HTR-8/SVneo (cell line): ENCODE measurements at regions not wholly inside any gene's neighbourhood (a gene's known extent, or its start where the extent isn't known, plus 50 kb on each side); places are given as distances from the start of the nearest gene placed in this dataset.

Experiments used
- DNase-seq: peaks from one replicate; pipeline ENCODE4 v3.0.0; 2011; ENCODE audit warnings: low spot score, mixed read lengths; ENCODE audit not compliant: insufficient read length
- FAIRE-seq: peaks from 2 replicates; lab custom pipeline; 2011; peaks lifted over from hg19 to GRCh38; lab: Jason Lieb, UNC

DNA sequence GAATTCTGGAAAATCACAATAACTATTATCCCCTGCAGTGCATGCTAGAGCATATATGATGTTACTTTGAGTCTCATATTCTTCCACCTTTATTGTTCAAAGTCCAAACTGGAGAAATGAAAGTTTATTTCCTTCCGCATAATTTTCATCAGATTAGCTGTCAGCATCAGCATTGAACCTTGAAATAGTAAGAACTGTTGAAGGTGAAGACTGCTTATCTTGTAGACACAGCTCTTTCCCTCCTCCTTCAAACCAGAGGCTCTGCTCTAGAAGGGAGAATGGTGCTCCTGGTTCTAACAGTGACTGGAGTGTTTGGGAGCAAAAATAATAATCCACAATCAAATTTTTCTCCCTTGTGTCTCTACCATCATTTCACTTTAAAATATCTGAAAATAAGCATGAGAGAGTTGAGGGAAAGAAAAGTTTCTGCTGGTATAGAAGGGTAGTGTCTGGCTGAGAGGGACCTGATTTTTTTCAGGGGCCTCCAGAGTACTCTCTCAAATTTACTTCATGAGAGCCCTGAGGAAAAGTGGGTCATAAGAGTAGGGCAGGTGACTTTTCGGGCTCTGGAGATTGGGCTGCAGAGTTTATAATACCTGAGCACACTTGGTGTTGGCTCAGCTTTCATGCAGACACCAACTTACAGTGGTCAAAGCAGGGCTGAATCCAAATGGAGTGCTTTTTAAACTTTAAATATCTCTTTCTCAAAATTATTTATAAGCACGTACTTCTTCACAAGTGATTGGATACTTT, 170.4 kb downstream of the ZDHHC21 start:
- no peak for FAIRE-seq
- no peak for DNase-seq

DNA sequence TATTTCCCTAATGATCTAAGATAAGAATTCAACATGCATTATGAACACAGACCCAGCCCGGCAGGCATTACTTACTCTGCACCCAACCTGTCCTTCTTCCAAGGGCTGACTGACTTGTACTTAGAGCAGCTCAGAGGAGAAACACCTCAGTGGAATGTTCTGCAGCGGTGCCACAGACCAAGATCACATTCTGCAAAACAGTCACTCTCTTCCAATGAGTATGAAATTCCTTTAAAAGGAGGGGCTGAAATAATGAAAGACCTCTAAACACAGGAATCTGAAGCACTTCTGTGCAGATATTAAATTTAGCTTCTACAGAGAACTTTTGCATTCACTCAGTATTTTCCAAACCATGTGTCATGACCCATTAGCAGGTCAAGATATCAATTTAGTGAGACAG, 172.9 kb downstream of the ZDHHC21 start:
- DNase-seq (no peak), FAIRE-seq (no peak)

DNA sequence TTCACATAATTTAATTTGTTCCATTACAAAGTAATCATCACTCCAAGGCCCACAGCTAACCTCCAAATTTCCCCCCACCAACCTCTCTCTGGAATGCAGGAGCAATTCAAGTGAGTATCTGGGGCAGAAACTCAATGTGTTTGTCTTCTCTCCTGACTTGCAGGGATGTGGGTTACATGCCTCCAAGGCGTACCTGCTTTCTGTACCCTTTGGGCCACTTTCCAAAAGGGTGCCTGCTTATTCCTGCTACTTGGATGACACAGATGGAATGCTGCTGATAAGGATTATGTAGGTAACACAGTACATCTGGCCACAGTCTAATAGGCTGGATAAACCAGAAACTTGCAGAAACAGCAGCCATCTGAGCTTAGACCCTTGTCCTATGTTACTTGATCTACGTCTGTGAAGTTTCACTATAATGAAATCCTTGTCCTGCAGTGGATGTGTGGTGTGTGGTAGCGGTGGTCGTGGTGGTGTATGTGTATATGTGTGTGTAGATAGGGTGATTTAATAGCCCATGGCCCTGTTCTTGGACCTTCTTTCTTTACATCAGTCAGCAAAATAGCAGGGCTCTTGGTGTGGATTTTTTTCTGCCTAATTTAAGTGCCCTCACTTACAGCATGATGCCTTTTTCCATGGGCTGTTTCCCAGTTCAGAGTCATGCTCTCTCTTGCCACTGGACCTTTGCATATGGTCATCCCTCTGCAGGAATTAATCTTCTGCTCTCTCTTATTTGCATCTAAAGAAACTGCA, 175.9 kb downstream of the ZDHHC21 start:
- FAIRE-seq (no peak), DNase-seq (no peak)

DNA sequence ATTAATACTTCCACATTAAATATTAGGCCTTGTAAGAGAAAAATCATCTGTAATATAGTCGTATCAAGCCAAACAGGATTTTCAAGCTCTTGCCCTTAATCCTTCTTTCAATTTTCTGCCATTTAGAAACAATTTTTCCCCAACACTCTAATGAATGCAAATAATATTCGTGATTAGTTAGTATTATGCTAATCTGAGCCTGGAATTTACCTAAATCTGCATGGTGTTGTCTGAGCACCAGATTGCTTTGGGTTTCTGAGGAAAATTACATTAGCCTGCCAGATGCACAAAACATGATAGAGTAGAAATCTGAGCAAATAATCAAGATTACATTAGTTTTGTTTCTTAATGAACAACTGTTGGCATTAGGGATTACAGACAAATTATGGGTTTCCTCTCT, 176.6 kb downstream of the ZDHHC21 start:
- DNase-seq: no peak
- FAIRE-seq: no peak

DNA sequence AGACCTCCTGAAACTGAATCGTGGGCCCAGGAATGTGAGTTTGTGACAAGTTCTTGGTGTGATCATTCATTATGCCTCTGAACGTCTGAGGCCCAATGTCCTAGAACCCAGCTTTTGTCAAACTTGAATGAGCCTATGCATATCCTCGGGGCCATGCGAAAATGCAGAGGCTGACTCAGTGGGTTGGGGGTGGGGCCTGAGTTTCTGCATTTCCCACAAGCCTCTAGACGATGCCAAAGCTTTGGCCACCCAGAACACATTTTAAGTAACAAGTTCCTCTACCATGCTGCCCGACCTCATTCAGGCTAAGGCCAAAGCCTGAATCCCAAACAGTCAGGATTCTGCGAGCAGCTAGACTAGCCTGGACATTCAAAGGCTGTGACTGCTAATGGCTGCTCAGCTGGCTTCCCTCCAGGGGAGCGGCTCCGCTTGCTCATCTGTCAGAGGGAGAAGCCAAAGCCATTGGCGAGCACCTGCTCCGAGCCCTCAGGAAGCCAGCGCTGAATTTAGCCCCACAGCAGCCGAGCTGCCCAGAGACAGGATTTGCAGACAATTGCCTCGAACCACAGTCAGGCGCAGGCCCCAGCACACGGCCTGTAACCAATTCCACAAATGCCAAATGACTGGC, 177.5 kb downstream of the ZDHHC21 start:
- FAIRE-seq: no peak
- DNase-seq: no peak

GRCh38 chr9:14515049-14515448, 178.2 kb downstream of the ZDHHC21 start:
- DNase-seq: no peak
- no peak for FAIRE-seq

GRCh38 chr9:14512942-14513341, 180.3 kb downstream of the ZDHHC21 start:
- DNase-seq (no peak), FAIRE-seq (no peak)

GRCh38 chr9:14511452-14511851, 181.8 kb downstream of the ZDHHC21 start:
- FAIRE-seq: no peak

DNA sequence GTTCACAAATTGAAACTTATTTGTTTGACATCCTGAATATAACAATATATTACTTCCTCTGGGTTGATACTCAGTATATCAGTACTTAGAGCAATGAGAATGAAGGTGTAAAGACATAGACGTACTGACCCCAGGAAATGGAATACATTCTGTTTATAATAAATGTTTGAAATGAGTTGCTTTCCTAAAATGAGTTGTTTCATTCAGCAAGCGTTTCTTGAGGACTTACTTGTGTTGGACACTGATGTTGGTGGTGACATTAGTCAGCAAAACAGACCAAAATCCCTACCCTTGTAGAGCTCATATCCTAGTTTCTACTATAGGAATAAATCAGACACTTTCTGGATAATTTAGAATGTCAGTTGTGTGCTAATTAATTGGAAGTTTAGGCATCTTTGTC, 184.3 kb downstream of the ZDHHC21 start:
- no peak for FAIRE-seq

More at GRCh38 chr9:14511452-14511851, 181.8 kb downstream of the ZDHHC21 start:
- DNase-seq: no peak

GRCh38 chr9:14501366-14501765, 187.4 kb upstream of the NFIB start:
- no peak for DNase-seq
- no peak for FAIRE-seq

More for the DNA sequence above, 184.3 kb downstream of the ZDHHC21 start:
- no peak for DNase-seq

- no peak for FAIRE-seq
- no peak for DNase-seq
Observed at GRCh38 chr9:14500705-14501104, 186.8 kb upstream of the NFIB start.

- no peak for FAIRE-seq
- no peak for DNase-seq
Observed at GRCh38 chr9:14499976-14500375, 186.0 kb upstream of the NFIB start.

- DNase-seq: no peak
- FAIRE-seq: no peak
Observed at GRCh38 chr9:14498824-14499223, 184.9 kb upstream of the NFIB start.

DNA sequence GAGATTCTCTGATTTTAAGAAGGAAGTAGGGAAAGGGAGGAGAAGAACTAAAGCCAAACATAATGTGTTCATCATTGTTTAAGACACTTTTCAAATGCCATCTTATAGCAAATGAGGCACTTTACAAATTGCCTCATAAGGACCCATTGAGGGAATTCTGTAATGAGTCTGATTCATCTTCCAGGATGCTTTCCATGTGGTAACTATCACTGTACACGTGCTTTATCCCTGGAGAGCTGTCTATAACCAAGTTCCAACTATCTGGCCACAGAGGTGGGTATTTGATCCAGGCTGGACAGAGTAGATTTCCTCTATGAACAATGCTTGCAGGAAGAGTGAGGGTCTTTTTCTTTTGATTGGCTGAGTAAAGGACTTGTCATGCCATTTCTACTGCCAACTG, 183.5 kb upstream of the NFIB start:
- DNase-seq: no peak
- no peak for FAIRE-seq

DNA sequence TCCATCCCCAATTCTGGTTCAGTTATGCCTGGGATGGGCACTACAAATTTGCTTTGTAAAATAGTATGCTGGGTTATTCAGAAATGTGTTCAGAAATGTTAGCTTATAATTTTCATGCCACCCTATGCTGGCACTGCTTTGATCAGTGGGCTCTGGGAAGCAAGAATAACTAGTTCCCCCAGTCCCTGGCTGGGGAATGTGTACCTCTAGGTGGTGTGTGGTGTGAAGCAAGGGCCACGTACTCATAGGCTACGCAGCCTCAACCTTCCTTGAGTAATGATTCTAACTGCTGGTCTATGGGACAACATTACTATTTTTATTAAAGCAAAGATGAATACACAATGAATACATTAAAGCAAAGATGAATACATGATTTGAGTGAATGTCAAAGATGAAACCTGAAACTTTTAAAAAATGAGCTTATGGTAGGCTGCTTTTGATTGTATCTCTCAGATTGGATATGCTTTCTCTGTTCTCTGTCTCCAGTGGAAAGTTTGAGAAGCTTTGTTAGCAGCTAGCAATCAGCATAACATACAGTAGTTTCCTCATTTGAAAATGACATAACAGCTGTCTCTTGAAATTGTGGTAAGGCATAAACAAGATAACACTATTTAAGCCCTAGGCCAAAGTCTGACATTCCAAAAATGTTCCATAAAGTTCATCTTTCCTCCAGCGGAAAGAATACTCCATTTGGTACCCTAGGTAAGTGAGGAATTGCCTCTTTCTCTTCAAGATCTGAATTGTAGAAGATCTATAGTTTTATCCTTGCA, 174.7 kb upstream of the NFIB start:
- FAIRE-seq (no peak), DNase-seq (no peak)

DNA sequence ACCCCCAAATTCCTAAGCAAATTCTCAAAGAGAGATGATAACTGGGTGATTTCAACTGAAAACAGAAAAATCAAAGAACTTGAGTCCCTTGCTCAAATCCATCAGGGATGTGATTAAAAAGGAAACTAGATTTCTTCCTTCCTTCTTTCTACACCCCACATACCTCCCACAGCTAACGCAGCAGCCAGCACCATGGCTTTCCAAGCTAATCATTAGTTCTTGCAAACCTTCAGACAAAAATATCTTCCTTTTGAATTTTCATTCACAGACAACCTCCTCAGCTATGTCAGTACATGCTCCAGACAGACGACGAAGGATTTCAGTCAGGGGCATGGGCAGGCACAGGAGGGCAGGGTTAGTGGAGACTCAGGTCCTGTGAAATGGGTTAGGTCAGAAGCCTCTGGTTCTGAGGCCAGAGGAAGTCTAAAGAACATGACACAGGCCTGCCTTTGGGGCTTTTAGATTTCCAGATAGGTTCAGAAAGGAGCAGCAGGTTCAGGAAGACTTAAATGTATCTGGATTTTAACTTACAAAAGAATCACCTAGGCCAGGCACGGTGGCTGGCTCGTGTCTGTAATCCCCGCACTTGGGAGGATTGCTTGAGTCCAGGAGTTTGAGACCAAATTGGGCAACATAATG, 173.7 kb upstream of the NFIB start:
- no peak for FAIRE-seq
- no peak for DNase-seq

- FAIRE-seq: no peak
Observed at GRCh38 chr9:14485366-14485765, 171.4 kb upstream of the NFIB start.

GRCh38 chr9:14482856-14483255, 168.9 kb upstream of the NFIB start:
- no peak for DNase-seq
- no peak for FAIRE-seq

More at GRCh38 chr9:14485366-14485765, 171.4 kb upstream of the NFIB start:
- DNase-seq: no peak

GRCh38 chr9:14480526-14480925, 166.6 kb upstream of the NFIB start:
- FAIRE-seq (no peak), DNase-seq (no peak)

GRCh38 chr9:14479163-14479560, 165.2 kb upstream of the NFIB start:
- DNase-seq (no peak), FAIRE-seq (no peak)
